Activated T-helper 17 cell treated with anti-CD3 and anti-CD28 coated beads, Interleukin-2, amount 50 U/mL, for 72 hours (primary cell): ENCODE measurements at regions not wholly inside any gene's neighbourhood (a gene's known extent, or its start where the extent isn't known, plus 50 kb on each side); places are given as distances from the start of the nearest gene placed in this dataset.

Source experiments
- ATAC-seq: fragments of 150-1000 bp; cut with Tn5 transposase; replicated peaks from 2 replicates; pipeline ENCODE4 v1.10.0; 2021; ENCODE audit warnings: mild to moderate bottlenecking, moderate library complexity
- H3K27ac Mint-ChIP-seq: one replicate; pipeline ENCODE4 v1.8.0; 2022; ENCODE audit warnings: mixed read lengths
- H3K27me3 Mint-ChIP-seq: one replicate; pipeline ENCODE4 v1.8.0; 2022; ENCODE audit warnings: mixed read lengths
- H3K36me3 Mint-ChIP-seq: one replicate; pipeline ENCODE4 v1.8.0; 2022; ENCODE audit warnings: low read depth, mild to moderate bottlenecking, mixed read lengths
- H3K4me1 Mint-ChIP-seq: one replicate; pipeline ENCODE4 v1.8.0; 2022; ENCODE audit warnings: mixed read lengths
- H3K4me3 Mint-ChIP-seq: one replicate; pipeline ENCODE4 v1.8.0; 2022; ENCODE audit warnings: mild to moderate bottlenecking, mixed read lengths
- H3K9me3 Mint-ChIP-seq: one replicate; pipeline ENCODE4 v1.8.0; 2022; ENCODE audit warnings: mixed read lengths

- Mint-ChIP-seq H3K27me3 (peaks cover under 1% of the 10 kb centered on the region), H3K9me3 (peaks cover 6% of the 10 kb centered on the region), H3K27ac (no peak overlapping the region), H3K4me1 (no peaks in the 10 kb centered on the region), H3K4me3 (no peak overlapping the region), H3K36me3 (no peaks in the 10 kb centered on the region)
- no peak for ATAC-seq
Measured at GRCh38 chr3:59300733-59301132, 250.9 kb upstream of the CFAP20DC start.

GRCh38 chr3:59299561-59299960, 249.7 kb upstream of the CFAP20DC start:
- H3K27me3 Mint-ChIP-seq = no peaks in the 10 kb centered on the region
- no peak overlapping the region for H3K27ac Mint-ChIP-seq
- H3K4me1 Mint-ChIP-seq = no peaks in the 10 kb centered on the region
- H3K36me3 Mint-ChIP-seq = no peaks in the 10 kb centered on the region
- ATAC-seq = no peak
- no peak overlapping the region for H3K4me3 Mint-ChIP-seq
- peaks cover 6% of the 10 kb centered on the region for H3K9me3 Mint-ChIP-seq

GRCh38 chr3:59290358-59290757, 240.5 kb upstream of the CFAP20DC start:
- ATAC-seq = no peak
- Mint-ChIP-seq H3K9me3 (no peaks in the 10 kb centered on the region), H3K4me1 (peaks cover 6% of the 10 kb centered on the region)

GRCh38 chr3:59289831-59290230, 240.0 kb upstream of the CFAP20DC start:
- Mint-ChIP-seq H3K27ac (no peak overlapping the region), H3K4me1 (peaks cover 6% of the 10 kb centered on the region), H3K27me3 (no peaks in the 10 kb centered on the region), H3K36me3 (no peaks in the 10 kb centered on the region), H3K4me3 (no peak overlapping the region), H3K9me3 (no peaks in the 10 kb centered on the region)
- ATAC-seq = no peak

More at GRCh38 chr3:59290358-59290757, 240.5 kb upstream of the CFAP20DC start:
- Mint-ChIP-seq H3K4me3 (no peak overlapping the region), H3K27me3 (no peaks in the 10 kb centered on the region), H3K36me3 (no peaks in the 10 kb centered on the region), H3K27ac (no peak overlapping the region)

GRCh38 chr3:59288951-59289350, 239.1 kb upstream of the CFAP20DC start:
- Mint-ChIP-seq H3K27me3 (no peaks in the 10 kb centered on the region), H3K4me3 (no peak overlapping the region), H3K36me3 (no peaks in the 10 kb centered on the region), H3K9me3 (no peaks in the 10 kb centered on the region), H3K4me1 (peaks cover 6% of the 10 kb centered on the region), H3K27ac (no peak overlapping the region)
- ATAC-seq = no peak

GRCh38 chr3:59286791-59287531, 237.1 kb upstream of the CFAP20DC start:
- Mint-ChIP-seq H3K36me3 (no peaks in the 10 kb centered on the region), H3K27ac (peak overlapping the region; percentile 71), H3K9me3 (no peaks in the 10 kb centered on the region), H3K4me3 (peak overlapping the region; percentile 15), H3K27me3 (no peaks in the 10 kb centered on the region), H3K4me1 (peaks cover 6% of the 10 kb centered on the region)
- peak; percentile 91 for ATAC-seq

- Mint-ChIP-seq H3K4me3 (no peak overlapping the region), H3K9me3 (no peaks in the 10 kb centered on the region), H3K27ac (no peak overlapping the region), H3K27me3 (no peaks in the 10 kb centered on the region), H3K4me1 (peaks cover 6% of the 10 kb centered on the region), H3K36me3 (no peaks in the 10 kb centered on the region)
- ATAC-seq = no peak
Measured at GRCh38 chr3:59285560-59285959, 235.7 kb upstream of the CFAP20DC start.

- Mint-ChIP-seq H3K27me3 (no peaks in the 10 kb centered on the region), H3K36me3 (no peaks in the 10 kb centered on the region), H3K9me3 (no peaks in the 10 kb centered on the region), H3K4me3 (no peak overlapping the region), H3K4me1 (peaks cover 6% of the 10 kb centered on the region), H3K27ac (no peak overlapping the region)
- no peak for ATAC-seq
Measured at GRCh38 chr3:59284926-59285325, 235.1 kb upstream of the CFAP20DC start.

- ATAC-seq = no peak
- no peaks in the 10 kb centered on the region for H3K9me3 Mint-ChIP-seq
- H3K27me3 Mint-ChIP-seq = no peaks in the 10 kb centered on the region
- no peaks in the 10 kb centered on the region for H3K36me3 Mint-ChIP-seq
- no peak overlapping the region for H3K4me3 Mint-ChIP-seq
- no peak overlapping the region for H3K27ac Mint-ChIP-seq
- H3K4me1 Mint-ChIP-seq = no peaks in the 10 kb centered on the region
Measured at GRCh38 chr3:59280113-59280512, 230.3 kb upstream of the CFAP20DC start.

- Mint-ChIP-seq H3K4me1 (no peaks in the 10 kb centered on the region), H3K9me3 (no peaks in the 10 kb centered on the region), H3K27me3 (no peaks in the 10 kb centered on the region), H3K36me3 (no peaks in the 10 kb centered on the region), H3K27ac (no peak overlapping the region), H3K4me3 (no peak overlapping the region)
- ATAC-seq = no peak
Measured at GRCh38 chr3:59277816-59278215, 228.0 kb upstream of the CFAP20DC start.

- Mint-ChIP-seq H3K4me3 (no peak overlapping the region), H3K9me3 (no peaks in the 10 kb centered on the region), H3K4me1 (no peaks in the 10 kb centered on the region), H3K27me3 (no peaks in the 10 kb centered on the region), H3K27ac (no peak overlapping the region), H3K36me3 (no peaks in the 10 kb centered on the region)
- ATAC-seq = no peak
Measured at GRCh38 chr3:59277201-59277600, 227.4 kb upstream of the CFAP20DC start.

GRCh38 chr3:59273976-59274375, 224.2 kb upstream of the CFAP20DC start:
- Mint-ChIP-seq H3K27ac (no peak overlapping the region), H3K27me3 (no peaks in the 10 kb centered on the region), H3K36me3 (no peaks in the 10 kb centered on the region), H3K9me3 (no peaks in the 10 kb centered on the region), H3K4me1 (no peaks in the 10 kb centered on the region), H3K4me3 (no peak overlapping the region)
- ATAC-seq = no peak

GRCh38 chr3:59271971-59272370, 222.1 kb upstream of the CFAP20DC start:
- no peaks in the 10 kb centered on the region for H3K4me1 Mint-ChIP-seq
- no peaks in the 10 kb centered on the region for H3K9me3 Mint-ChIP-seq
- no peak overlapping the region for H3K4me3 Mint-ChIP-seq
- ATAC-seq = no peak
- H3K27me3 Mint-ChIP-seq = no peaks in the 10 kb centered on the region
- no peaks in the 10 kb centered on the region for H3K36me3 Mint-ChIP-seq
- no peak overlapping the region for H3K27ac Mint-ChIP-seq

- Mint-ChIP-seq H3K9me3 (no peaks in the 10 kb centered on the region), H3K36me3 (no peaks in the 10 kb centered on the region), H3K4me1 (no peaks in the 10 kb centered on the region), H3K4me3 (no peak overlapping the region), H3K27me3 (no peaks in the 10 kb centered on the region), H3K27ac (no peak overlapping the region)
- ATAC-seq = no peak
Measured at GRCh38 chr3:59270921-59271320, 221.1 kb upstream of the CFAP20DC start.

- no peaks in the 10 kb centered on the region for H3K36me3 Mint-ChIP-seq
- H3K27me3 Mint-ChIP-seq = no peaks in the 10 kb centered on the region
- no peak for ATAC-seq
- no peaks in the 10 kb centered on the region for H3K4me1 Mint-ChIP-seq
- no peak overlapping the region for H3K4me3 Mint-ChIP-seq
- no peaks in the 10 kb centered on the region for H3K9me3 Mint-ChIP-seq
- no peak overlapping the region for H3K27ac Mint-ChIP-seq
Measured at GRCh38 chr3:59270209-59270608, 220.4 kb upstream of the CFAP20DC start.

- H3K36me3 Mint-ChIP-seq = no peaks in the 10 kb centered on the region
- no peaks in the 10 kb centered on the region for H3K4me1 Mint-ChIP-seq
- no peak overlapping the region for H3K4me3 Mint-ChIP-seq
- H3K27ac Mint-ChIP-seq = no peak overlapping the region
- H3K9me3 Mint-ChIP-seq = peaks cover 10% of the 10 kb centered on the region
- H3K27me3 Mint-ChIP-seq = no peaks in the 10 kb centered on the region
- ATAC-seq = no peak
Measured at GRCh38 chr3:59268170-59268569, 218.3 kb upstream of the CFAP20DC start.
